OCI-LY7 (cell line): ENCODE measurements at regions not wholly inside any gene's neighbourhood (a gene's known extent, or its start where the extent isn't known, plus 50 kb on each side); places are given as distances from the start of the nearest gene placed in this dataset.

Experiments used
- BruUV-seq: library from RNA; stranded (reverse); fragments of 400-500 nt; replicated peaks from 2 replicates; lab custom pipeline; 2021; lab: Mats Ljungman, UMichigan
- CTCF ChIA-PET: fragments of 300-600 bp; sonication (Branson Sonifier 250); formaldehyde crosslinking; loops from one replicate; lab custom pipeline; 2022; ENCODE audit warnings: antibody characterized with exemption; ENCODE audit not compliant: unreplicated experiment; lab: Charles Lee
- POLR2A ChIA-PET: fragments of 300-600 bp; sonication (Branson Sonifier 250); formaldehyde crosslinking; loops from one replicate; lab custom pipeline; 2022; ENCODE audit warnings: antibody characterized with exemption; lab: Charles Lee
- DNase-seq: peaks from one replicate; pipeline ENCODE4 v3.0.0-alpha.2; 2015; ENCODE audit warnings: low spot score
- H2AFZ ChIP-seq: fragments of 200-600 bp; sonication (generic), shearing (Covaris generic); 2 replicates; pipeline ENCODE4 v1.6.1; 2014; ENCODE audit warnings: mild to moderate bottlenecking, antibody characterized with exemption, low read length, moderate library complexity
- H3K27ac ChIP-seq: fragments of 200-600 bp; sonication (generic); 2 replicates; pipeline ENCODE4 v1.5.1; 2014; ENCODE audit warnings: mixed run types, low read depth, mild to moderate bottlenecking, moderate library complexity, low read length, inconsistent platforms; ENCODE audit not compliant: poor library complexity, severe bottlenecking
- H3K36me3 ChIP-seq: fragments of 200-600 bp; sonication (generic); 2 replicates; pipeline ENCODE4 v1.6.1; 2014; ENCODE audit warnings: mild to moderate bottlenecking, antibody characterized with exemption, low read length, moderate library complexity, mixed read lengths; ENCODE audit not compliant: insufficient read depth
- H3K4me1 ChIP-seq: fragments of 200-600 bp; sonication (generic); 2 replicates; pipeline ENCODE4 v1.5.1; 2014; ENCODE audit warnings: mild to moderate bottlenecking, low read length; ENCODE audit not compliant: insufficient read depth, poor library complexity, severe bottlenecking
- H3K4me2 ChIP-seq: fragments of 200-600 bp; sonication (generic); 2 replicates; pipeline ENCODE4 v1.6.1; 2014; ENCODE audit warnings: mild to moderate bottlenecking, low read length
- H3K4me3 ChIP-seq: fragments of 200-600 bp; sonication (generic); 2 replicates; pipeline ENCODE4 v1.5.1; 2014; ENCODE audit warnings: mild to moderate bottlenecking, low read depth, low read length; ENCODE audit not compliant: poor library complexity, severe bottlenecking
- H3K79me2 ChIP-seq: fragments of 200-600 bp; sonication (generic); 2 replicates; pipeline ENCODE4 v1.6.1; 2016; ENCODE audit warnings: low read depth, mild to moderate bottlenecking, low read length, moderate library complexity, mixed read lengths; ENCODE audit not compliant: insufficient read depth
- H3K9me2 ChIP-seq: fragments of 200-600 bp; sonication (generic); 2 replicates; pipeline ENCODE4 v1.6.1; 2016; ENCODE audit warnings: mild to moderate bottlenecking, low read length, mixed read lengths; ENCODE audit not compliant: insufficient read depth
- H3K9me3 ChIP-seq: fragments of 200-600 bp; sonication (generic); 2 replicates; pipeline ENCODE4 v1.6.1; 2014; ENCODE audit warnings: mild to moderate bottlenecking, mixed run types, low read length, mixed read lengths
- H4K20me1 ChIP-seq: fragments of 200-600 bp; sonication (generic); 2 replicates; pipeline ENCODE4 v1.6.1; 2014; ENCODE audit warnings: mild to moderate bottlenecking, antibody characterized with exemption, low read length, moderate library complexity, mixed read lengths; ENCODE audit not compliant: insufficient read depth
- EZH2phosphoT487 ChIP-seq: fragments of 200-600 bp; sonication (generic); IDR thresholded peaks from 2 replicates; pipeline ENCODE4 v1.6.1; 2018; ENCODE audit warnings: low read depth, borderline replicate concordance, mild to moderate bottlenecking, mixed run types, antibody characterized with exemption, low read length, moderate library complexity, mixed read lengths
- intact Hi-C: fragments of 100-400 bp; cut with micrococcal nuclease; formaldehyde crosslinking; loops from one replicate; pipeline ENCODE4 v1.10.0; 2022; ENCODE audit not compliant: unreplicated experiment
- TF ChIP-seq, protein P1 (sequence below): fragments of 200-600 bp; sonication (generic); conservative IDR thresholded peaks from 2 replicates; pipeline ENCODE4 v1.5.1; 2014; ENCODE audit warnings: mild to moderate bottlenecking, antibody characterized with exemption, low read length, moderate library complexity, mixed read lengths

GRCh38 chr14:100407376-100408102 lies 84.4 kb downstream of the SLC25A47 start:
- Histone ChIP-seq H4K20me1 (no peaks in the 10 kb centered on the region), H3K36me3 (no peaks in the 10 kb centered on the region), H3K9me3 (no peaks in the 10 kb centered on the region), H3K4me3 (no peak overlapping the region), H3K27ac (no peak overlapping the region), H3K9me2 (no peaks in the 10 kb centered on the region), H3K79me2 (no peaks in the 10 kb centered on the region), H2AFZ (no peak overlapping the region), H3K4me1 (no peaks in the 10 kb centered on the region), H3K4me2 (no peak overlapping the region)
- no TSS peak for BruUV-seq
- no peak for DNase-seq
- POLR2A ChIA-PET = no interaction called here
- no peak for TF ChIP-seq EZH2phosphoT487
- TF ChIP-seq, protein P1, sequence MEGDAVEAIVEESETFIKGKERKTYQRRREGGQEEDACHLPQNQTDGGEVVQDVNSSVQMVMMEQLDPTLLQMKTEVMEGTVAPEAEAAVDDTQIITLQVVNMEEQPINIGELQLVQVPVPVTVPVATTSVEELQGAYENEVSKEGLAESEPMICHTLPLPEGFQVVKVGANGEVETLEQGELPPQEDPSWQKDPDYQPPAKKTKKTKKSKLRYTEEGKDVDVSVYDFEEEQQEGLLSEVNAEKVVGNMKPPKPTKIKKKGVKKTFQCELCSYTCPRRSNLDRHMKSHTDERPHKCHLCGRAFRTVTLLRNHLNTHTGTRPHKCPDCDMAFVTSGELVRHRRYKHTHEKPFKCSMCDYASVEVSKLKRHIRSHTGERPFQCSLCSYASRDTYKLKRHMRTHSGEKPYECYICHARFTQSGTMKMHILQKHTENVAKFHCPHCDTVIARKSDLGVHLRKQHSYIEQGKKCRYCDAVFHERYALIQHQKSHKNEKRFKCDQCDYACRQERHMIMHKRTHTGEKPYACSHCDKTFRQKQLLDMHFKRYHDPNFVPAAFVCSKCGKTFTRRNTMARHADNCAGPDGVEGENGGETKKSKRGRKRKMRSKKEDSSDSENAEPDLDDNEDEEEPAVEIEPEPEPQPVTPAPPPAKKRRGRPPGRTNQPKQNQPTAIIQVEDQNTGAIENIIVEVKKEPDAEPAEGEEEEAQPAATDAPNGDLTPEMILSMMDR = no peak
- CTCF ChIA-PET = no interaction called here
- intact Hi-C loops = no loop called here

DNA sequence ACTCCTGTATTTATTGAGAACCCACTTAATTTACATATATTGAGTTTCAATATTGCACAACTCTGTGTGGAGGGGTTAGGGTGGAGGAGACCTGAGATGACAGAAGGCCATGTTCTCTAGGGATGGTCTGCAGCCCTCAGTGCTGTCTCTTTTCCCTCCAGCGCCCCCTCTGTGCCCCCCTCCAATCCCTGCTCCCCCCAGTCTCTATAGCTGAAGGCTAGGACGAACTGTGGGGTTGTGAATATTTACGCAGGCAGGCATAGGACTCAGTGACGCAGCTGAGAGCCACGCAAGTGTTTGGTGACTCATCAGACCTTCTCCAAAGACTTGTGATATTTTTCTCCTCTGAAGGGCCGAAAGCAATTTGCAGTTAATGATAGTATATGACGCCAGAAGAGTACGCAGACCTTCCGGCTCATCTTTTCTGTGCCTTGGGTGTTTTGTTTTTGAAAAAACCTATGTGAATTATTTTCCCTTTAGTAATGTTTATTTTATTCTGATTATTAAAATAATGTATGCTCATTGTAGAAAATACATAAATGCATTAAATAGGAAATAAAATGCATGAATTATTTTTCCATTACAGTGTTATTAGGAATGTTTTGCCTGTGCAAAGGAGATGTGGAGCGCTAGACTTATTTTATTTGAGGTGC lies 85.3 kb downstream of the SLC25A47 start:
- CTCF ChIA-PET = interaction anchor here (0.6 kb wide), 1 partner anchor 171 kb away, joined by 9 read pairs; no protein-coding TSS in a partner anchor
- no peak for DNase-seq
- Histone ChIP-seq H3K4me2 (no peak overlapping the region), H3K27ac (no peak overlapping the region), H3K4me1 (no peaks in the 10 kb centered on the region), H3K9me2 (no peaks in the 10 kb centered on the region), H3K36me3 (no peaks in the 10 kb centered on the region), H3K9me3 (no peaks in the 10 kb centered on the region), H4K20me1 (no peaks in the 10 kb centered on the region), H3K4me3 (no peak overlapping the region), H3K79me2 (no peaks in the 10 kb centered on the region), H2AFZ (no peak overlapping the region)
- TF ChIP-seq EZH2phosphoT487 = no peak
- TF ChIP-seq, protein P1 = no peak
- BruUV-seq = no TSS peak
- intact Hi-C loops = no loop called here
- POLR2A ChIA-PET = no interaction called here

DNA sequence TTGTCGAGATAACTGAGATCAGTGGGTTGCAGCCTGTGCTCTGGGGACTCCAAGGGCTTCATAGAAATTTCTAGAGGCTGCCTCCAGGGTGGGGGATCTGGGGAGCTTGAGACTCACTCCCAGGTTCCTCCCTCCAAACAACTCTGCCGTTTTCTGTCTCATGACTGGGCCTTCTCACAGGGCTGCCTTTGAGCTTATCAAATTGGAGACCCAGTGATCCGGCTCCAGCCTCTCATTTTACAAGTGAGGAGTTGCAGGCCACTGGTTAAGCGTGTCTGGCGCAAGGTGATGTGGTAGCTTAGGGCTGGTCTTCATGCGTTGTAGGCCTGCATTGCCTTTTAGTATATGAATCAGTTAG lies 85.8 kb downstream of the SLC25A47 start:
- ChIA-PET POLR2A (no interaction called here), CTCF (interaction anchor here (0.6 kb wide), 1 partner anchor 172 kb away, joined by 9 read pairs; no protein-coding TSS in a partner anchor)
- H4K20me1 ChIP-seq = no peaks in the 10 kb centered on the region
- no peak overlapping the region for H3K4me3 ChIP-seq
- H3K79me2 ChIP-seq = no peaks in the 10 kb centered on the region
- H3K4me1 ChIP-seq = no peaks in the 10 kb centered on the region
- intact Hi-C loops = no loop called here
- H3K36me3 ChIP-seq = no peaks in the 10 kb centered on the region
- no peak for DNase-seq
- TF ChIP-seq, protein P1 = no peak
- no peak for TF ChIP-seq EZH2phosphoT487
- no peak overlapping the region for H3K4me2 ChIP-seq
- no peak overlapping the region for H2AFZ ChIP-seq
- no TSS peak for BruUV-seq
- H3K9me2 ChIP-seq = no peaks in the 10 kb centered on the region
- no peak overlapping the region for H3K27ac ChIP-seq
- no peaks in the 10 kb centered on the region for H3K9me3 ChIP-seq
